ENCODE measurements at regions not wholly inside any gene's neighbourhood (a gene's known extent, or its start where the extent isn't known, plus 50 kb on each side); places are given as distances from the start of the nearest gene placed in this dataset.

GRCh38 chr12:115078334-115078733, 394.4 kb upstream of the TBX3 start:
- H3K18ac ChIP-seq (ENCODE audit: low read length): no peak overlapping the region
- H2AK5ac ChIP-seq (ENCODE audit: low read length): no peak overlapping the region
- H4K12ac ChIP-seq (ENCODE audit: low read depth, low read length): no peak overlapping the region
- no peak overlapping the region for H3K9ac ChIP-seq (ENCODE audit: low read length)
- H3K9me3 ChIP-seq (ENCODE audit: insufficient read depth, low read depth, low read length): no peaks in the 10 kb centered on the region
- H3K23ac ChIP-seq (ENCODE audit: low read length): no peak overlapping the region
- H3K27me3 ChIP-seq (ENCODE audit: insufficient read depth, low read length): no peaks in the 10 kb centered on the region
- no peak overlapping the region for H4K8ac ChIP-seq (ENCODE audit: low read depth, low read length)
- no peak for DNase-seq
- no peak overlapping the region for H3K27ac ChIP-seq (ENCODE audit: low read depth, low read length)
- H3K14ac ChIP-seq (ENCODE audit: low read length): no peak overlapping the region
- no peak overlapping the region for H3K4me2 ChIP-seq (ENCODE audit: low read length)
- H3K79me1 ChIP-seq (ENCODE audit: low read length): no peaks in the 10 kb centered on the region
- no peaks in the 10 kb centered on the region for H3K4me1 ChIP-seq (ENCODE audit: control insufficient read depth in 1 of 2, insufficient read depth in 2 of 2, low read length in 2 of 2)
- H2BK120ac ChIP-seq (ENCODE audit: insufficient read depth, low read length, poor library complexity): no peak overlapping the region
- no peak overlapping the region for H2AFZ ChIP-seq (ENCODE audit: insufficient read depth, low read length, poor library complexity)
- no peak overlapping the region for H2BK5ac ChIP-seq (ENCODE audit: low read depth, low read length, poor library complexity)
- H2BK12ac ChIP-seq (ENCODE audit: low read length): no peak overlapping the region
- H3K4ac ChIP-seq (ENCODE audit: low read depth, low read length): no peak overlapping the region
- no peak overlapping the region for H3K4me3 ChIP-seq (ENCODE audit: low read depth, low read length)
- no peaks in the 10 kb centered on the region for H3K79me2 ChIP-seq (ENCODE audit: control insufficient read depth, insufficient read depth, low read length, poor library complexity)
- WGBS (ENCODE audit: extremely low coverage, insufficient coverage, insufficient read length): no CpG with 5 or more reads among the region's 4 CpGs
- no peaks in the 10 kb centered on the region for H3K36me3 ChIP-seq (ENCODE audit: control insufficient read depth in 1 of 2, insufficient read depth in 2 of 2, low read length in 2 of 2)
- no peak overlapping the region for H4K91ac ChIP-seq (ENCODE audit: low read depth, low read length)

- Histone ChIP-seq H3K4me3 (ENCODE audit: low read depth, low read length) (no peak overlapping the region), H3K18ac (ENCODE audit: low read length) (no peak overlapping the region), H3K9me3 (ENCODE audit: insufficient read depth, low read depth, low read length) (no peaks in the 10 kb centered on the region), H3K14ac (ENCODE audit: low read length) (no peak overlapping the region), H3K79me2 (ENCODE audit: control insufficient read depth, insufficient read depth, low read length, poor library complexity) (no peaks in the 10 kb centered on the region), H3K9ac (ENCODE audit: low read length) (no peak overlapping the region), H3K23ac (ENCODE audit: low read length) (no peak overlapping the region), H3K4ac (ENCODE audit: low read depth, low read length) (no peak overlapping the region), H2BK12ac (ENCODE audit: low read length) (no peak overlapping the region), H4K8ac (ENCODE audit: low read depth, low read length) (no peak overlapping the region), H2AK5ac (ENCODE audit: low read length) (no peak overlapping the region), H4K91ac (ENCODE audit: low read depth, low read length) (no peak overlapping the region), H3K4me1 (ENCODE audit: control insufficient read depth in 1 of 2, insufficient read depth in 2 of 2, low read length in 2 of 2) (peaks cover 0 to 4% of the 10 kb centered on the region in 2 experiments), H3K36me3 (ENCODE audit: control insufficient read depth in 1 of 2, insufficient read depth in 2 of 2, low read length in 2 of 2) (no peaks in the 10 kb centered on the region), H3K27me3 (ENCODE audit: insufficient read depth, low read length) (no peaks in the 10 kb centered on the region), H2BK120ac (ENCODE audit: insufficient read depth, low read length, poor library complexity) (no peak overlapping the region), H3K4me2 (ENCODE audit: low read length) (no peak overlapping the region), H2BK5ac (ENCODE audit: low read depth, low read length, poor library complexity) (no peak overlapping the region), H3K79me1 (ENCODE audit: low read length) (no peaks in the 10 kb centered on the region), H2AFZ (ENCODE audit: insufficient read depth, low read length, poor library complexity) (no peak overlapping the region), H3K27ac (ENCODE audit: low read depth, low read length) (no peak overlapping the region), H4K12ac (ENCODE audit: low read depth, low read length) (no peak overlapping the region)
- WGBS (ENCODE audit: extremely low coverage, insufficient coverage, insufficient read length): no CpG with 5 or more reads among the region's 3 CpGs
- DNase-seq: no peak
Measured at GRCh38 chr12:115075552-115076170, 391.7 kb upstream of the TBX3 start.

GRCh38 chr12:115074617-115075016, 390.6 kb upstream of the TBX3 start:
- H3K4me2 ChIP-seq (ENCODE audit: low read length): no peak overlapping the region
- no peak overlapping the region for H2BK5ac ChIP-seq (ENCODE audit: low read depth, low read length, poor library complexity)
- no peak overlapping the region for H2AK5ac ChIP-seq (ENCODE audit: low read length)
- H3K9ac ChIP-seq (ENCODE audit: low read length): no peak overlapping the region
- no peak for DNase-seq
- H3K36me3 ChIP-seq (ENCODE audit: control insufficient read depth in 1 of 2, insufficient read depth in 2 of 2, low read length in 2 of 2): no peaks in the 10 kb centered on the region
- no peak overlapping the region for H2BK12ac ChIP-seq (ENCODE audit: low read length)
- WGBS (ENCODE audit: extremely low coverage, insufficient coverage, insufficient read length): no CpG with 5 or more reads among the region's 5 CpGs
- H4K91ac ChIP-seq (ENCODE audit: low read depth, low read length): no peak overlapping the region
- no peak overlapping the region for H3K4ac ChIP-seq (ENCODE audit: low read depth, low read length)
- H4K8ac ChIP-seq (ENCODE audit: low read depth, low read length): no peak overlapping the region
- H3K4me1 ChIP-seq (ENCODE audit: control insufficient read depth in 1 of 2, insufficient read depth in 2 of 2, low read length in 2 of 2): peaks cover 0 to 4% of the 10 kb centered on the region in 2 experiments
- no peak overlapping the region for H2BK120ac ChIP-seq (ENCODE audit: insufficient read depth, low read length, poor library complexity)
- H3K9me3 ChIP-seq (ENCODE audit: insufficient read depth, low read depth, low read length): no peaks in the 10 kb centered on the region
- H3K23ac ChIP-seq (ENCODE audit: low read length): no peak overlapping the region
- H3K27me3 ChIP-seq (ENCODE audit: insufficient read depth, low read length): no peaks in the 10 kb centered on the region
- no peak overlapping the region for H3K27ac ChIP-seq (ENCODE audit: low read depth, low read length)
- H2AFZ ChIP-seq (ENCODE audit: insufficient read depth, low read length, poor library complexity): no peak overlapping the region
- H3K14ac ChIP-seq (ENCODE audit: low read length): no peak overlapping the region
- H4K12ac ChIP-seq (ENCODE audit: low read depth, low read length): no peak overlapping the region
- no peak overlapping the region for H3K4me3 ChIP-seq (ENCODE audit: low read depth, low read length)
- H3K79me2 ChIP-seq (ENCODE audit: control insufficient read depth, insufficient read depth, low read length, poor library complexity): no peaks in the 10 kb centered on the region
- no peaks in the 10 kb centered on the region for H3K79me1 ChIP-seq (ENCODE audit: low read length)
- H3K18ac ChIP-seq (ENCODE audit: low read length): no peak overlapping the region

GRCh38 chr12:115072712-115073111, 388.7 kb upstream of the TBX3 start:
- WGBS (ENCODE audit: extremely low coverage, insufficient coverage, insufficient read length): no CpG with 5 or more reads among the region's 10 CpGs
- no peak overlapping the region for H3K4me3 ChIP-seq (ENCODE audit: low read depth, low read length)
- H3K18ac ChIP-seq (ENCODE audit: low read length): no peak overlapping the region

More at GRCh38 chr12:115072712-115073111, 388.7 kb upstream of the TBX3 start:
- Histone ChIP-seq H2BK120ac (ENCODE audit: insufficient read depth, low read length, poor library complexity) (no peak overlapping the region), H3K4ac (ENCODE audit: low read depth, low read length) (no peak overlapping the region), H3K27ac (ENCODE audit: low read depth, low read length) (no peak overlapping the region), H3K14ac (ENCODE audit: low read length) (no peak overlapping the region), H3K4me2 (ENCODE audit: low read length) (no peak overlapping the region), H2BK5ac (ENCODE audit: low read depth, low read length, poor library complexity) (no peak overlapping the region), H2AFZ (ENCODE audit: insufficient read depth, low read length, poor library complexity) (no peak overlapping the region), H3K4me1 (ENCODE audit: control insufficient read depth in 1 of 2, insufficient read depth in 2 of 2, low read length in 2 of 2) (peaks cover 0 to 4% of the 10 kb centered on the region in 2 experiments), H3K79me1 (ENCODE audit: low read length) (no peaks in the 10 kb centered on the region), H3K36me3 (ENCODE audit: control insufficient read depth in 1 of 2, insufficient read depth in 2 of 2, low read length in 2 of 2) (no peaks in the 10 kb centered on the region), H4K91ac (ENCODE audit: low read depth, low read length) (no peak overlapping the region), H4K12ac (ENCODE audit: low read depth, low read length) (no peak overlapping the region), H3K79me2 (ENCODE audit: control insufficient read depth, insufficient read depth, low read length, poor library complexity) (no peaks in the 10 kb centered on the region), H3K9me3 (ENCODE audit: insufficient read depth, low read depth, low read length) (peaks cover 2% of the 10 kb centered on the region), H3K9ac (ENCODE audit: low read length) (no peak overlapping the region), H3K27me3 (ENCODE audit: insufficient read depth, low read length) (no peaks in the 10 kb centered on the region), H2BK12ac (ENCODE audit: low read length) (peak overlapping the region; percentile 8), H2AK5ac (ENCODE audit: low read length) (no peak overlapping the region), H3K23ac (ENCODE audit: low read length) (no peak overlapping the region), H4K8ac (ENCODE audit: low read depth, low read length) (no peak overlapping the region)
- no peak for DNase-seq

Data from trophoblast cell (in vitro differentiated cells and primary cell).